Hepatocyte (in vitro differentiated cells): ENCODE measurements at regions not wholly inside any gene's neighbourhood (a gene's known extent, or its start where the extent isn't known, plus 50 kb on each side); places are given as distances from the start of the nearest gene placed in this dataset.

ENCODE experiments used
- EZH2 ChIP-seq: fragments of 200-600 bp; sonication (generic); IDR thresholded peaks from 2 replicates; pipeline ENCODE4 v1.6.1; 2016; ENCODE audit warnings: antibody characterized with exemption, mild to moderate bottlenecking, borderline replicate concordance
- TF ChIP-seq, protein P1 (sequence below): fragments of 200-600 bp; sonication (generic); IDR thresholded peaks from 2 replicates; pipeline ENCODE4 v1.5.1; 2016; ENCODE audit warnings: antibody characterized with exemption, mild to moderate bottlenecking; ENCODE audit not compliant: poor library complexity

DNA sequence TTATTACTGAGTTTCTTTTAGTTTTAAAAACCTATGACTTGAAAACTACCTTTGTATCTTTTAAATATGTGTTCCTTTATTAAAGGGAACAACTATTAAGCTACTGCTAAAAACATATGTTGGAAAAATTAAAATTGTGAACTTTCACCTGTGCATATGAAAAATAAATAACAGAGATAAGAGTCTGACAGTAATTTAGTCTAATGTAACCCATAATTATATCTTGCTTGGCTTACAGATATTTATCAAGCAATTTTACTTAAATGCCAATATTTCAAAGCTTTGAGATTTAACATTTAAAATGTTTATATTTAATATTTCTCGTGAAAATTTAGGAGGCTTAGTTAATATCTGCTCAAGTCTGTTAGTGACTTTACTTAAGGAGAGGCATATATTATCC, 309.8 kb downstream of the CCER1 start:
- TF ChIP-seq, protein P1, sequence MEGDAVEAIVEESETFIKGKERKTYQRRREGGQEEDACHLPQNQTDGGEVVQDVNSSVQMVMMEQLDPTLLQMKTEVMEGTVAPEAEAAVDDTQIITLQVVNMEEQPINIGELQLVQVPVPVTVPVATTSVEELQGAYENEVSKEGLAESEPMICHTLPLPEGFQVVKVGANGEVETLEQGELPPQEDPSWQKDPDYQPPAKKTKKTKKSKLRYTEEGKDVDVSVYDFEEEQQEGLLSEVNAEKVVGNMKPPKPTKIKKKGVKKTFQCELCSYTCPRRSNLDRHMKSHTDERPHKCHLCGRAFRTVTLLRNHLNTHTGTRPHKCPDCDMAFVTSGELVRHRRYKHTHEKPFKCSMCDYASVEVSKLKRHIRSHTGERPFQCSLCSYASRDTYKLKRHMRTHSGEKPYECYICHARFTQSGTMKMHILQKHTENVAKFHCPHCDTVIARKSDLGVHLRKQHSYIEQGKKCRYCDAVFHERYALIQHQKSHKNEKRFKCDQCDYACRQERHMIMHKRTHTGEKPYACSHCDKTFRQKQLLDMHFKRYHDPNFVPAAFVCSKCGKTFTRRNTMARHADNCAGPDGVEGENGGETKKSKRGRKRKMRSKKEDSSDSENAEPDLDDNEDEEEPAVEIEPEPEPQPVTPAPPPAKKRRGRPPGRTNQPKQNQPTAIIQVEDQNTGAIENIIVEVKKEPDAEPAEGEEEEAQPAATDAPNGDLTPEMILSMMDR = no peak
- TF ChIP-seq EZH2 = no peak
